AG04450 (cell line): ENCODE measurements at regions not wholly inside any gene's neighbourhood (a gene's known extent, or its start where the extent isn't known, plus 50 kb on each side); places are given as distances from the start of the nearest gene placed in this dataset.
"Not testable (repeated sequence)": the region's sequence is repeated elsewhere in the genome, so short reads cannot be mapped to it uniquely, and the experiment has no call there.

Experiments used
- CTCF ChIA-PET: fragments of 300-600, 350-600 bp; formaldehyde crosslinking; extraction: SDS; loops from one replicate; lab custom pipeline; 2022; ENCODE audit warnings: antibody characterized with exemption, inconsistent platforms; lab: Charles Lee
- POLR2A ChIA-PET: fragments of 350-600 bp; formaldehyde crosslinking; extraction: SDS; loops from one replicate; lab custom pipeline; 2021; ENCODE audit warnings: antibody characterized with exemption, inconsistent platforms; lab: Yijun Ruan, JAX
- DNase-seq: peaks from one replicate; pipeline ENCODE4 v3.0.0-alpha.2; 2011; ENCODE audit warnings: low read depth, low spot score
- H3K27ac ChIP-seq: one replicate; pipeline ENCODE4 v1.5.1; 2012; ENCODE audit warnings: low read depth, low read length, control low read depth
- H3K27me3 ChIP-seq: one replicate; pipeline ENCODE4 v1.6.0; 2012; ENCODE audit warnings: low read length; ENCODE audit not compliant: control insufficient read depth, insufficient read depth
- H3K4me3 ChIP-seq: 2 replicates; pipeline ENCODE4 v1.5.1; 2011; ENCODE audit warnings: mild to moderate bottlenecking, low read depth, low read length, control low read depth
- H3K9me3 ChIP-seq: 2 replicates; pipeline ENCODE4 v1.5.1; 2012; ENCODE audit warnings: low read length; ENCODE audit not compliant: control insufficient read depth, insufficient read depth
- CTCF ChIP-seq: IDR thresholded peaks from 2 replicates; pipeline ENCODE4 v1.5.1; 2011; ENCODE audit warnings: low read depth, low read length, control low read depth, inconsistent platforms

GRCh38 chr6:165767228-165767627, 104.2 kb upstream of the PDE10A start:
- Histone ChIP-seq H3K27ac (no peak overlapping the region), H3K4me3 (no peak overlapping the region), H3K9me3 (no peaks in the 10 kb centered on the region; the same call in 1 of the 2 replicates), H3K27me3 (no peaks in the 10 kb centered on the region)
- DNase-seq, result no peak
- ChIA-PET POLR2A (no interaction called here), CTCF (no interaction called here)
- no peak for TF ChIP-seq CTCF

GRCh38 chr6:165766457-165766856, 103.4 kb upstream of the PDE10A start:
- no peak for TF ChIP-seq CTCF
- no peak overlapping the region for H3K27ac ChIP-seq
- CTCF ChIA-PET, result interaction anchor here (0.6 kb wide), 1 partner anchor 198 kb away, joined by 3 read pairs; no protein-coding TSS in a partner anchor
- H3K4me3 ChIP-seq, result no peak overlapping the region
- H3K9me3 ChIP-seq, result no peaks in the 10 kb centered on the region; the same call in 1 of the 2 replicates
- DNase-seq, result no peak
- H3K27me3 ChIP-seq, result no peaks in the 10 kb centered on the region
- POLR2A ChIA-PET, result no interaction called here

- no peaks in the 10 kb centered on the region for H3K27me3 ChIP-seq
- CTCF ChIA-PET, result interaction anchor here (0.6 kb wide), 1 partner anchor 198 kb away, joined by 3 read pairs; no protein-coding TSS in a partner anchor
- no peaks in the 10 kb centered on the region; the same call in 1 of the 2 replicates for H3K9me3 ChIP-seq
- POLR2A ChIA-PET, result no interaction called here
- no peak for DNase-seq
- no peak overlapping the region for H3K4me3 ChIP-seq
- no peak overlapping the region for H3K27ac ChIP-seq
- TF ChIP-seq CTCF, result no peak
These were observed 103.0 kb upstream of the PDE10A start for GRCh38 chr6:165766026-165766425.

- H3K9me3 ChIP-seq, H3K27ac ChIP-seq, CTCF ChIA-PET: not testable (repeated sequence)
These were observed 102.2 kb upstream of the PDE10A start for GRCh38 chr6:165765256-165765655.

GRCh38 chr6:165762876-165763275, 99.8 kb upstream of the PDE10A start:
- ChIA-PET CTCF (interaction anchor here (1.1 kb wide), 1 partner anchor 33 kb away, joined by 3 read pairs; no protein-coding TSS in a partner anchor), POLR2A (no interaction called here)
- DNase-seq, result no peak
- no peak overlapping the region for H3K27ac ChIP-seq
- no peak for TF ChIP-seq CTCF
- H3K4me3 ChIP-seq, result no peak overlapping the region
- peaks cover 2% of the 10 kb centered on the region for H3K27me3 ChIP-seq
- H3K9me3 ChIP-seq, result no peaks in the 10 kb centered on the region; the same call in 1 of the 2 replicates

More at GRCh38 chr6:165765256-165765655, 102.2 kb upstream of the PDE10A start:
- H3K4me3 ChIP-seq, POLR2A ChIA-PET, H3K27me3 ChIP-seq, DNase-seq: not testable (repeated sequence)
